ENCODE measurements at regions not wholly inside any gene's neighbourhood (a gene's known extent, or its start where the extent isn't known, plus 50 kb on each side); places are given as distances from the start of the nearest gene placed in this dataset.

GRCh38 chr5:20088361-20088760 is 100.4 kb upstream of the CDH18 start:
- peaks cover 7 to 21% (median 12%) of the 10 kb centered on the region in 3 experiments; a peak in 6 of 7 replicates for H3K36me3 Mint-ChIP-seq (ENCODE audit: insufficient read depth in 1 of 3, low read depth in 3 of 3)
- Histone ChIP-seq H4K91ac (ENCODE audit: insufficient read length, low read depth, low read length) (no peak overlapping the region), H2BK5ac (ENCODE audit: insufficient read length, low read length) (no peak overlapping the region), H3K4ac (ENCODE audit: low read depth, low read length) (no peak overlapping the region), H3K4me2 (ENCODE audit: insufficient read depth, insufficient read length, low read length) (no peak overlapping the region), H2BK20ac (ENCODE audit: low read depth, low read length, poor library complexity, severe bottlenecking) (no peak overlapping the region), H3K14ac (ENCODE audit: insufficient read depth, low read length) (no peak overlapping the region), H3K18ac (ENCODE audit: insufficient read length, low read depth, low read length) (no peak overlapping the region), H2BK12ac (ENCODE audit: insufficient read length, low read depth, low read length) (no peak overlapping the region), H2BK15ac (ENCODE audit: low read depth, low read length) (no peak overlapping the region), H3T11ph (ENCODE audit: low read length) (no peak overlapping the region), H3K79me2 (ENCODE audit: insufficient read depth, low read length) (no peaks in the 10 kb centered on the region), H2AFZ (ENCODE audit: low read length) (no peak overlapping the region), H3K9ac (ENCODE audit: extremely low read depth, insufficient read length, low read length) (no peak overlapping the region), H3K27me3 (ENCODE audit: insufficient read depth, low read length) (no peaks in the 10 kb centered on the region), H3K23me2 (ENCODE audit: insufficient read length, low read depth, low read length, poor library complexity, severe bottlenecking) (no peaks in the 10 kb centered on the region), H3K23ac (ENCODE audit: insufficient read length, low read depth, low read length) (no peak overlapping the region), H3K27ac (ENCODE audit: insufficient read length, low read depth, low read length) (no peak overlapping the region), H4K8ac (replicated peaks; ENCODE audit: insufficient read length, low read depth, low read length) (no peak overlapping the region), H3K9me3 (ENCODE audit: control insufficient read depth, low read depth, low read length) (no peaks in the 10 kb centered on the region), H2BK120ac (ENCODE audit: low read depth, low read length, poor library complexity, severe bottlenecking) (no peak overlapping the region), H2AK5ac (ENCODE audit: insufficient read length, low read length) (no peak overlapping the region), H4K5ac (ENCODE audit: insufficient read length, low read depth, low read length) (no peak overlapping the region), H3K56ac (ENCODE audit: insufficient read length, low read depth, low read length) (no peak overlapping the region), H3K4me1 (ENCODE audit: insufficient read depth, low read length) (no peaks in the 10 kb centered on the region), H3K79me1 (ENCODE audit: insufficient read depth, low read depth, low read length, poor library complexity, severe bottlenecking) (no peaks in the 10 kb centered on the region), H4K20me1 (ENCODE audit: control insufficient read depth, insufficient read depth, insufficient read length) (no peaks in the 10 kb centered on the region)
- peaks cover 14 to 16% of the 10 kb centered on the region in 2 experiments; a peak in 4 of 5 replicates for H3K9me3 Mint-ChIP-seq
- H3K4me1 Mint-ChIP-seq, result no peaks in the 10 kb centered on the region
- no CpG with 5 or more reads among the region's 2 CpGs for WGBS (ENCODE audit: extremely low coverage, insufficient read length, low lambda C conversion rate)
- H3K4me3 Mint-ChIP-seq, result no peak overlapping the region
- TF ChIP-seq CTCF (conservative IDR thresholded peaks at IDR 0.05), result no peak
- H3K27ac Mint-ChIP-seq, result no peak overlapping the region
- no peak for DNase-seq
- no peaks in the 10 kb centered on the region for H3K27me3 Mint-ChIP-seq (ENCODE audit: low read depth)
